Right renal cortex interstitium (tissue), 3 donors: ENCODE measurements at regions not wholly inside any gene's neighbourhood (a gene's known extent, or its start where the extent isn't known, plus 50 kb on each side); places are given as distances from the start of the nearest gene placed in this dataset.
"Not testable (repeated sequence)": the region's sequence is repeated elsewhere in the genome, so short reads cannot be mapped to it uniquely, and the experiment has no call there.

Experiments used
- DNase-seq, 3 donors: peaks; one replicate each; pipeline ENCODE4 v3.0.0-alpha.2; 2013; ENCODE audit warnings: low read depth in 3 of 3, low spot score in 2 of 3

GRCh38 chr6:159416891-159417560 is 247.8 kb downstream of the FNDC1 start:
- DNase-seq, result no peak

DNA sequence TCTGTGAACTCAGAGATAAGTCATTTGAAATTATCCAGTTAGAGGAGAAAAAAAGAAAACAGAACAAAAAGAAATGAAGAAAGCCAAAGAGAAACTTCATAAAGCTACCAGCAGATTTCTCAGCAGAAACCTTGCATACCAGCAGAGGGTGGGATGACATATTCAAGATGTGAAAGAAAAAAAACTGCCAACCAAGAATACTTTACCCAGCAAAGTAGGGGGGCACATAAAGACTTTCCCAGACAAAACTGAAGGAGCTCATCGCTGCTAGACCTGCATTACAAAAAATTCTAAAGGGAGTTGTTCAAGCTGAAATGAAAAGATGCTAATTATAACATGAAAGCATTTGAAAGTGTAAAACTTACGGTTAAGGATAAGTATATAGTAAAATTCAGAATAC is 246.3 kb downstream of the FNDC1 start:
- no peak for DNase-seq

GRCh38 chr6:159414711-159415110 is 245.5 kb downstream of the FNDC1 start:
- DNase-seq, result no peak

- DNase-seq, result not testable (repeated sequence)
Observed at GRCh38 chr6:159407211-159407780, 238.1 kb downstream of the FNDC1 start.

- no peak for DNase-seq
Observed at GRCh38 chr6:159404296-159404695, 235.1 kb downstream of the FNDC1 start.

- no peak for DNase-seq
Observed at GRCh38 chr6:159400826-159401225, 231.6 kb downstream of the FNDC1 start.

GRCh38 chr6:159399751-159400221 is 230.6 kb downstream of the FNDC1 start:
- peak in 1 of 3 donors; percentile 3 for DNase-seq

- DNase-seq, result no peak
Observed at GRCh38 chr6:159398633-159399032, 229.4 kb downstream of the FNDC1 start.

DNA sequence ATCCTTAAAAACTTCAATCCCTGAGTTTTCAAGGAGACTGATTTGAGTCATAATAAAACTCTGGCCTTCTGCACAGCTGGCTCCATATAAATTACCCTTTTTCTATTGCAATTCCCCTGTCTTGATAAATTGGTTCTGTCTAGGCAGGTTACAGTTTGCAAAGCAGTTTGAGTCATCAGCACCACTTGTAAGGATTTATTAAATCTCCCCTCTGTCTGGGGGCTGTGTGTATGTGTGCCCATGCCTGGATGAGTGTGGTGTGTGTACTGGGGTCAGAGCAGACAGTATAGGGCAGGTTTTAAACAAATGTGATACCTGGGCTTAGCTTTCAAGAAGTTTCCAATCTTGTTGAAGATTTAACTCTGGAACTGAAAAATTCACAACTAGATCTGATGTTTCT is 228.6 kb downstream of the FNDC1 start:
- no peak for DNase-seq

DNA sequence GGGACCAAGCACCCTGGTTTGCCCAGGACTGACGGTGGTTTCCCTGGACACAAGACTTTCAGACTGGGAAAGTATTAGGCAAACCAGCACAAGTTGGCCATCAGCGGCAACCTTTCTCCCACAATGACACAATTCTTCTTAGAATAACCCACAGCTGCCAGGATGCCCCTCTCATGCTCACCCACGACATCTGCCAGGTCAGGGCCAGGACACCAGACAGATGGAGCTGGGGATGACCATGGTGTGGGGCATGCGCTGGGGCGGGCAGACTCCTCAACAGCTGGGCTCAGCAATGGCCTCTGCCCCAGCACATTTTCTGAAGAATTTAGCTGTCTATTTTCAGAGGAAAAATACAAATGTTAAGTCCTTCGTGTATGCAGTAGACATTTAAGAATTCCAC is 226.4 kb downstream of the FNDC1 start:
- no peak for DNase-seq

DNA sequence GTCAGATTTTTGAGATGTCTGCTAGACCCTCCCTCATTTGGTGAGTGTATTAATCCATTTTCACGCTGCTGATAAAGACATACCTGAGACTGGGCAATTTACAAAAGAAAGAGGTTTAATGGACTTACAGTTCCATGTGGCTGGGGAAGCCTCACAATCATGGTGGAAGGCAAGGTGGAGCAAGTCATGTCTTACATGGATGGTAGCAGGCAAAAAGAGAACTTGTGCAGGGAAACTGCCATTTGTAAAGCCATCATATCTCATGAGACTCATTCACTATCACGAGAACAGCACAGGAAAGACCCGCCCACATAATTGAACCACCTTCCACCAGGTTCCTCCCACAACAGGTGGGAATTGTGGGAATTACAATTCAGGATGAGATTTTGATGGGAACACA is 223.5 kb downstream of the FNDC1 start:
- DNase-seq, result not testable (repeated sequence)

GRCh38 chr6:159390381-159390780 is 221.2 kb downstream of the FNDC1 start:
- DNase-seq, result no peak

DNA sequence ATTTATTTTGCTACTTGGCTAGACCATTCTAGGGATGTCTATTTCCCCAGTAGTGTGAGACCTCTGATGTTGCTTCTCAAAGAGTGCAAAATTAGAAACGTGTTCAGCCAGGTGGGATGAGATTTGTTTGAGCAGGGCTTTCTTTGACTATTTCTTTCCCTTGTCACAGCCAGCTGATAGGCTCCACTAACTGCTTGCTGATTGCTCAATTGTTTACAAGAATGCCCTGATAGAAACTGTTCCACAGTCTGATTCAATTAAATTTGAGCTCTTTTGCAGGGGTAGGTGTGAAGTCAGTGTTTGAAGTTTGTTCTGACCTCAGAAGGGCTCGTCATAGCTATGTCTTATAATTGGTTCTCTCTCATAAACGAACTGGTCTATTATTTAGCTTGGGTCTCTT is 220.5 kb downstream of the FNDC1 start:
- no peak for DNase-seq

DNA sequence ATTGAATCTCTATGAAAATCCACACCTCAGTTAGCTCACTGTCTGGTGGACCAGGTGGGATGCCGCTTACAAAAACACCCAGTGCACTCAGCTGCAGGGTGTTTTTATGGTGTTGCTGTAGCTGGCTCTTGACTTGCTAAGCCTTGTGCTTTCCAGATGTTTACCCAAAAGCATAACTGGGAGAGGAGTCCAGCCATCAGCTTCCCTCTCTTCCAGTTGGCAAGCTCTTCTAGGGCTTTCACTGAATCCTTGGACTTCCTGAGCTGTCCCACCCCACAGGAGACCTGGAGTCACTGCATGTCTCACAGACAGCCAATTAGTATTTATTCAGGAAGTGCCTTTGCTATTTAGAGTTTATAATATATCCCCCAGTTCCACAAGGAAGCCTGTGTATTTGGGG is 210.9 kb downstream of the FNDC1 start:
- DNase-seq, result no peak

GRCh38 chr6:159378411-159379328 is 209.5 kb downstream of the FNDC1 start:
- no peak for DNase-seq

DNA sequence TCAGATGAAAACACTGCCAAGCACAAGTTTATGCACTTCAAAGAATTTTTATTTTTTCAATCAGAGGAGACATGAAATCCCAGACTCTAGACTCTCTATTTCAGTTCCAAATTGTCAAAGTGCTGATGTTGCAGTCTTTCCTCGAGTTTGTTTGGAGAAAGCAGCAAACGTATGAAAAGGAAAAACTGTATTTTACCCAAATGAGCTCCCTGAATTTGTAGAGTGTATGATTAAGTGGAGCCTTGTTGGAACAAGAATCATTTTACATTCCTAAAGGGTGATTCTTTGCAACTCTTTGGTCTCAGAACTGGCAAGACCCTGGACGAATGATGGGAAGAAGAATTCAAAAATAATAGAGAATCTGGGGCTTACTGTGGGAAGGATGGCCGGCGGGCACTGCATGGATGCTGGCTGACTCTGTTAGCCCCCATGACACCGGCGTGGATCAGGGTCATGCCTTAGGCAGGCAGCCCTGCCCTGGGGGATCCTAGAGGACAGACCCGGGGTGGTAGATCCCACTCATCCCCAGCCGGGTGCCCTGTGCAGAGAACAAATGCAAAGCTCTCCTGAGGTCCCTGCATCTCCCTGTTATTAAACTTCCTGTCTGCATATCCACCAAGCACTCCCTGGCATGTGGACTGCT is 207.4 kb downstream of the FNDC1 start:
- DNase-seq, result no peak

GRCh38 chr6:159375014-159375413 is 205.8 kb downstream of the FNDC1 start:
- DNase-seq, result no peak

DNA sequence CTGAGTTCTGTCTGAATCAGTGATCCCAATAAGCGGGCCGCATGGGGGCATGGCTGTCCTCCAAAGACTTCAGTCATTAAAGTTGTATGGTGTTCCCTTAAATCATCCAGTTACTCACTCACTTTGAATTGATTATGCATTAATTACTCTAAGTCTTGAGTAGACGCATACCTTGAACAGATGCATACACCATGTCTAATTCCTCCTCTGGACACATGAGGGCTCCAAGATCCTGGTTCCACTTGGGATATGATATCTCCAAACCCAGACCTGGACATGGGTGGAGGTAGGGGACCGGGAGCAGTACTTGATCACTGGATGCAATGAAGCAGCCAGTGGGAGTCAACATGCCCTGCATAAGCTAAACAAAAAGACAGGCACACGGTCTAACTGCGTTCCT is 204.5 kb downstream of the FNDC1 start:
- no peak for DNase-seq

DNA sequence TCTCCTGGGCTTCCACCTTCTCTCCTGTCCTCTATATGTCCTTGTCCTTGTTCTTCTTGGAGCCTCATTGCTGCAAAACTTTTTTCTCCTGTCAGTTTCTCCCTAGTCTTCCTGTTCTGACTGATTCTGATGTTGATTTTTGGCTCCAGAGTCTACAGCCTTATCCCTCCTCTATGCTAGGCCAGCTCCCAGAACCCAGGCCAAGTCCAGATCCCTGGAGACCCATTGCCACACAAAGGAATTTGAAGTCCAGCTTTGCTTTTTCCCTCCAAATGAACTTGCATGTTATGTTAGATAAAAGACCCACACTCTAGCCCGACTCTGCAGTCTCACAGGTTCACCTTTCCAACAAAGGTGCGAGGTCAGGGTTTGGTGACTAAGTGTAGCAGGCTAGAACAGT is 203.1 kb downstream of the FNDC1 start:
- DNase-seq, result no peak

DNA sequence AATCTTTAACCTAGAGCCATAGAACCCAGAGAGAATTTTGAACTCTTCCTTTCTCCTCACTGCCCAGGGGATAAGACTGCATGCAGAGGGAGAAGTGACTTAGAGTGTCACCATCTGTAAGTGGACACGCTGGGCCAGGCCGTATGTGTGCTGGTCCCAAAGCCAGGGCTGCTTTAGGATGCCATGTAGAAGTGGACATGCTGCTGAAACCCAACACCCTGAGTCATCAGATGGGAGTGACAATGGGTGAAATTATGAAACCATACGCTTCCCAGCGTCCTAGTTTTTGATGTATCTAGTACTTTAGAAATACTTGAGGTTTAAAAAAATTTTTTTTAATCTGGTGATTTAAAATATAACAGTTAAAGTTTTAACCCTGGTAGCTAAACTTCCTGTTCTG is 191.1 kb downstream of the FNDC1 start:
- DNase-seq, result no peak
